B cell (primary cell): ENCODE measurements at regions not wholly inside any gene's neighbourhood (a gene's known extent, or its start where the extent isn't known, plus 50 kb on each side); places are given as distances from the start of the nearest gene placed in this dataset.

ENCODE experiments used
- CTCF ChIP-seq: fragments of 200-600 bp; IDR thresholded peaks from one replicate; pipeline ENCODE4 v1.8.0; 2022; ENCODE audit warnings: antibody characterized with exemption, mild to moderate bottlenecking
- EZH2 ChIP-seq: IDR thresholded peaks from 2 replicates; pipeline ENCODE4 v1.6.1; 2012; ENCODE audit warnings: borderline replicate concordance, low read depth, mild to moderate bottlenecking, moderate library complexity, low read length; ENCODE audit not compliant: insufficient read depth, poor library complexity, severe bottlenecking

GRCh38 chr4:54173281-54173912, 55.7 kb upstream of the PDGFRA start:
- no peak for TF ChIP-seq CTCF
- no peak for TF ChIP-seq EZH2
